Stimulated activated naive B cell treated with anti-CD40 and anti-IgM and Interleukin-4, amounts not matched to agents 10 μg/mL and 1 μg/mL and 100 μg/mL, for 72 hours (primary cell): ENCODE measurements at regions not wholly inside any gene's neighbourhood (a gene's known extent, or its start where the extent isn't known, plus 50 kb on each side); places are given as distances from the start of the nearest gene placed in this dataset.
A peak's percentile ranks its signal among the peaks of the same experiment; 100 is the strongest.

ENCODE experiments used
- ATAC-seq, 2 donors: fragments of 150-1000 bp; cut with Tn5 transposase; replicated peaks; 2 replicates each; pipeline ENCODE4 v1.10.0; 2021; ENCODE audit warnings: moderate library complexity in 1 of 2
- DNase-seq: peaks from one replicate; pipeline ENCODE4 v3.0.0; 2021
- H3K27ac Mint-ChIP-seq: one replicate; pipeline ENCODE4 v1.8.0; 2022; ENCODE audit warnings: mild to moderate bottlenecking, mixed read lengths
- H3K27me3 Mint-ChIP-seq, 2 donors: one replicate each; pipeline ENCODE4 v1.8.0; 2022; ENCODE audit warnings: mixed read lengths in 2 of 2
- H3K36me3 Mint-ChIP-seq, 2 donors: one replicate each; pipeline ENCODE4 v1.8.0; 2022; ENCODE audit warnings: mixed read lengths in 2 of 2, mild to moderate bottlenecking in 1 of 2
- H3K4me1 Mint-ChIP-seq, 2 donors: one replicate each; pipeline ENCODE4 v1.8.0; 2022; ENCODE audit warnings: mixed read lengths in 2 of 2, mild to moderate bottlenecking in 1 of 2
- H3K4me3 Mint-ChIP-seq, 2 donors: one replicate each; pipeline ENCODE4 v1.8.0; 2022; ENCODE audit warnings: mild to moderate bottlenecking in 2 of 2, mixed read lengths in 2 of 2, moderate library complexity in 1 of 2
- H3K9me3 Mint-ChIP-seq, 2 donors: one replicate each; pipeline ENCODE4 v1.8.0; 2022; ENCODE audit warnings: mixed read lengths in 2 of 2, mild to moderate bottlenecking in 1 of 2

DNA sequence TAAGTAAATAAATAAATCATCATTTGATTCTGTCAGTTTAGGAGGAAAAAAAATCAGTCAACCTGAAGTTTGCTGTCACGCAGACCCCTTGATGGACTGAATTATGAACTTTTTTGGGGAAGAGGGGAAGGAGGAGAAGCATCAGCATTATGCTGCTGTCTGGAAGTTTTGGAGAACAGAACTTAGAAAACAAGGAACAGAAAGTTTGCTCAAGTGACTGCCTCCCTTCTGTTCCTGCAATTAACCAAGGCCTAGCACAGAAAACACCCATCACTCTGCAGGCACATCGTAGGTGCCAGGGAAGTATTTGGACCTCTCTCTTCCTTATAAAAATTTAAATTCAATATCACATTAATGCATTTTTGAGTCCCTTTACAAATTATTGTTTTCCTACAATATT is 283.8 kb downstream of the VRK1 start:
- ATAC-seq (no peak), DNase-seq (no peak)
- H3K27ac Mint-ChIP-seq, result no peak overlapping the region
- H3K4me3 Mint-ChIP-seq, result no peak overlapping the region
- H3K9me3 Mint-ChIP-seq, result peaks cover 3 to 6% of the 10 kb centered on the region in 2 donors
- peaks cover 8 to 15% of the 10 kb centered on the region in 2 donors for H3K27me3 Mint-ChIP-seq
- H3K36me3 Mint-ChIP-seq, result peaks cover 0 to 3% of the 10 kb centered on the region in 2 donors
- H3K4me1 Mint-ChIP-seq, result peaks cover 5 to 13% of the 10 kb centered on the region in 2 donors

DNA sequence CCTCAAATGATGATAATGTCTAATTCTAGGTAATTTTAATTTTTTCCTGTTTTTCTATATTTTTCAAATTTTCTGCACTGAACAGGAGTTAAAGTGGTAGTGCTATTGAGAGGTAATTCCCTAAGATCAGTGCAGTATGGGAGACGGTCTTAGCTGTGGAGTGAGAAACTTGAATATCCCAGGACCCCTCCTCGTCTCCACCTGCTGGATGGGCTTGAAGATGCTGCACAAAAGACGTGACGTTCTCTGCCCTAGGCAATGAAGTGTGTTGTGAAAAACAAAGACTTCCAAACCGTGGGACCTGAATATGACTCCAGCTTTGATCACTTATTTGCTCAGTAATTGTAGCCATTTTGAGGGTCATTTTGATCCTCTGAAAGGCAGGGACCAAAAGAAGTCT is 298.1 kb downstream of the VRK1 start:
- ATAC-seq, result no peak
- H3K27ac Mint-ChIP-seq, result no peak overlapping the region
- no peak overlapping the region for H3K4me3 Mint-ChIP-seq
- H3K4me1 Mint-ChIP-seq, result no peaks in the 10 kb centered on the region
- no peaks in the 10 kb centered on the region for H3K9me3 Mint-ChIP-seq
- peaks cover 0 to 10% of the 10 kb centered on the region in 2 donors for H3K27me3 Mint-ChIP-seq
- no peaks in the 10 kb centered on the region for H3K36me3 Mint-ChIP-seq
- DNase-seq, result no peak

DNA sequence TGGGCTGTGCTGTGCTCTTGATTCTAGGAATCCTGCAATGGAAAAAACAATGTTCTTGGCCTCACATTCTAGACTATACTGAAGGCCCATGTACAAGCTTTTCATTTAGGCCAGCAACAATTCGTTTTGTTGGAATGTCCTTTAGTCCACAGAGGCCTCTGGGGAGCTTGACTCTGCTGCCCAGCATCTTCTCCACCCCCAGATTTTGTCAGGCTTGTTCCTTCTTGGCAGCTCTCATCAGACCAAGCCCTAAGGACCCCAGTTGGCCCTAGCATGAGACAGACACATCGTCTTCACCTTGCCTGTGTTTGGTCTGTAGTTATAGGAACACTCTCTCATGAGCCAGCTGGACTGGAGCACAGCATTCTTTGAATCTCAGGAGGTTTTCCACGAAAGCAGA is 300.1 kb downstream of the VRK1 start:
- H3K27ac Mint-ChIP-seq, result no peak overlapping the region

DNA sequence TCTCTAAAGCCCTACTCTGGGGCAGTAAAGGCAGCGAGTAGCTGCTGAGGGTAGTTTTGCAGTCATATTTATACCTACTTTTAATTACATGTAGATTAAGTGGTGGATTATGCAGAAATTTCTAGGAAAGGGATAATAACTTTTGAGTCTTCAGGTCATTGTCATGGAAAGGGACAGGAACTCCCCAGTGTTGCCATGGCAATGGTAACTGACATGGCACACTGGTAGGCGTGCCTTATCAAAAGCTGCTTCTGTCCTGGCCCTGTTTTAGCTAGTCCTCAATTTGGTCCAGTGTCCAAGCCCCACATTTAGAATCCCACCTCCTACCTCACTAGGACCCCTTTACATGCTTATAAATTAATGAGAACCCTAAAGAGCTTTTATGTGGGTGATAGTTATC is 303.1 kb downstream of the VRK1 start:
- Mint-ChIP-seq H3K9me3 (no peaks in the 10 kb centered on the region), H3K27ac (no peak overlapping the region), H3K27me3 (peaks cover 0 to 10% of the 10 kb centered on the region in 2 donors), H3K4me1 (no peaks in the 10 kb centered on the region), H3K4me3 (no peak overlapping the region), H3K36me3 (peaks cover 0 to 1% of the 10 kb centered on the region in 2 donors)
- ATAC-seq, result no peak
- DNase-seq, result no peak

More for the DNA sequence above, 300.1 kb downstream of the VRK1 start:
- Mint-ChIP-seq H3K9me3 (no peaks in the 10 kb centered on the region), H3K36me3 (peaks cover 0 to 1% of the 10 kb centered on the region in 2 donors), H3K4me3 (no peak overlapping the region), H3K4me1 (no peaks in the 10 kb centered on the region), H3K27me3 (peaks cover 0 to 10% of the 10 kb centered on the region in 2 donors)
- ATAC-seq (no peak), DNase-seq (no peak)

DNA sequence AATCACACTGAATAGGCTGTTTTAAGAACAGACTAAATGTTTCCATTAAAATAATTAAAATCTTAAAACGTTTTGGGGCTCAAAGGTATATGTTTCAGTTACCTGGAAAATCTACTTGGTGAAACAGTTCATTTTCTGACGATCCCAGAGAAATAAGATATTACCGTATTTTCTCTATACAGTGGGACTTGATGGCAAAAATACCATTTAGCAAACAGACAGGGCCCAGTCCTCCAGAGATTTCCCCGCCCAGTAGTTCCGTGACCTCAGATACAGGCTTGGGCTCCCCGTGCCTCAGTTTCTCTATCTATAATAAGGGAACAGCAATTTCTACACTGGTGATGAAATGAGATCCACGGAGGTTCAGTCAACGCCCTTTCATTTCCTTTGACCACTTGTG is 304.4 kb downstream of the VRK1 start:
- H3K4me1 Mint-ChIP-seq, result peaks cover 8 to 10% of the 10 kb centered on the region in 2 donors
- H3K27ac Mint-ChIP-seq, result no peak overlapping the region
- DNase-seq (no peak), ATAC-seq (no peak)
- H3K9me3 Mint-ChIP-seq, result no peaks in the 10 kb centered on the region
- H3K36me3 Mint-ChIP-seq, result peaks cover 0 to 1% of the 10 kb centered on the region in 2 donors
- H3K4me3 Mint-ChIP-seq, result no peak overlapping the region
- peaks cover 0 to 10% of the 10 kb centered on the region in 2 donors for H3K27me3 Mint-ChIP-seq

DNA sequence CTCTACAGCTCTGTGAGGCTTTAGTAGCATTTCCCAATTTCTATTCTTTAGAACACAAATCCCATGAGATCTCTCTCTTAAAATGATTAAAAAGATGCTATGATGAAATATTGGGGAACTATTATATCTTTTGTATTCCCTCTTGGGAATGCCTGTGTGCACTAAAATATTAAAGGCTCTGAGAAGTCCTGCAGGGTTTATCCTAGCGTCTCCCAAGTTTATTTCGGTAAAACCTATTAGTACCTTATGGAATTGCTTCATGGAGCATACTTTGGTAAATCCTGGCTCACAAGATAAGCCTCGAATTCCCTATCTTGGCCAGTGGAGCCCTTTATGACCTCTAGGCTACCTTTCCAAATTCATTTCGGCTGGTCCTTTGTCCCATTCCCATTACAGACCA is 306.8 kb downstream of the VRK1 start:
- H3K27me3 Mint-ChIP-seq, result no peaks in the 10 kb centered on the region
- no peak for ATAC-seq
- H3K36me3 Mint-ChIP-seq, result peaks cover 0 to 4% of the 10 kb centered on the region in 2 donors
- H3K27ac Mint-ChIP-seq, result no peak overlapping the region
- peaks cover 10% of the 10 kb centered on the region in 2 donors for H3K4me1 Mint-ChIP-seq
- no peak for DNase-seq
- H3K9me3 Mint-ChIP-seq, result peaks cover 0 to 6% of the 10 kb centered on the region in 2 donors
- H3K4me3 Mint-ChIP-seq, result no peak overlapping the region

DNA sequence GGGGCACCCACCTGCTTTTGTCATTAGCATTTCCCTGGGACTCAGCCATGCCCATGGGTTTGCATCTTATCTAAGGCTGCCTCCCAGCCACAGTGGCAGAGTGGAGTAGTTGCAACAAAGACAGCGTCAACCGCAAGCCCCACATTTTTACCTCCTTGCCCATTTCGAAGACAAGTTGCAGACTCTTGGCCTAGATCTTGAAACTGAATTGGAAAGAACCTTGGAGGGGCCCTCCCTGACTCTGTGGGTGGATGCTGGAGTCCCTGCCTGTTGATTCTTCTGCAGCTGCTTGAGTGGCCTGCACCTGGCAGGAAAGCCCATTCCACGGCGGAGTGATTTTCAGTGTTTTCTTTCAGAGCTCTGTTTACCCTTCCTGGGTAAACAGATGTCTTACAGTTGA is 309.0 kb downstream of the VRK1 start:
- peaks cover 10% of the 10 kb centered on the region in 2 donors for H3K4me1 Mint-ChIP-seq
- ATAC-seq (peak; percentile 93), DNase-seq (peak; percentile 17)
- H3K27me3 Mint-ChIP-seq, result no peaks in the 10 kb centered on the region
- H3K4me3 Mint-ChIP-seq, result peak overlapping the region in 1 of 2 donors; percentile 35
- H3K27ac Mint-ChIP-seq, result no peak overlapping the region
- H3K36me3 Mint-ChIP-seq, result peaks cover 3 to 7% of the 10 kb centered on the region in 2 donors
- peaks cover 3 to 11% of the 10 kb centered on the region in 2 donors for H3K9me3 Mint-ChIP-seq

DNA sequence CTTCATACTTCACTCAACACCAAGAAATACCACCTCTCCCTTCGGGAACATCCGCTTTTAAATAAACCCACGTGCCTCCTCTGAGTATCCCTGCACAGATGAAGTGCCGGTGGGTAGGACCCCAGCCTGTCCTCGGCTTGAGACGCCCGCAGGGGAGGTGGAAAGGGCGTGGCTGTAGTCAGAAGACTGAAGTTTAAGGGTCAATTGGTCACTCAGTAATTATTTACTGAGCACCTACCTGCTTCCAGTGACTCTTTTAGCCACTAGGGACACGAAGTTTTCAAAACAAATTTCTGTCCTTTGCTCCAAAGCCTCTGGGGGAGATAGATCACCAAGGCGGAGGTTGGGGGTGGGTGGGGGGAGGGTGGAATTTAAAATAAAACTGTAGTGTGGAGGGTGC is 309.4 kb downstream of the VRK1 start:
- H3K27ac Mint-ChIP-seq, result no peak overlapping the region
- H3K36me3 Mint-ChIP-seq, result peaks cover 3 to 7% of the 10 kb centered on the region in 2 donors
- H3K9me3 Mint-ChIP-seq, result peaks cover 3 to 11% of the 10 kb centered on the region in 2 donors
- no peaks in the 10 kb centered on the region for H3K27me3 Mint-ChIP-seq
- H3K4me1 Mint-ChIP-seq, result peaks cover 10% of the 10 kb centered on the region in 2 donors
- DNase-seq (no peak), ATAC-seq (peak in 1 of 2 donors; percentile 20)
- no peak overlapping the region for H3K4me3 Mint-ChIP-seq

DNA sequence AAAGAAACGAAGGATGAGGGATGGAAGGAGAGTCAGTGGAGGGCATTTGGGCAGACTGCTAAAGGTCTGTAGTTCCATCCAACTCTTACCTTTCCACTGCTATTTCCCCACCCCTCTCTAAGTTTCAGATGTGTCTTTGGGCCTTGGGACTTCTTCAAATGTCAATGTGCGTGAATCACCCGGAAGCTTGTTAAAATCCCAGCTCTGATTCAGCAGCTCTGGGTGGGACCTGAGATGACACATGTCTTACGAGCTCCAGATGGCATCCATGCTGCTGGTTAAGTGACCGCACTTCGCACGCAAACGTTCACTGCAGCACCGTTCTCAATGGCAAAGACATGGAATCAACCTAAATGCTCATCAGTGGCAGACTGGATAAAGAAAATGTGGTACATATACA is 309.9 kb downstream of the VRK1 start:
- DNase-seq (no peak), ATAC-seq (no peak)
- H3K4me3 Mint-ChIP-seq, result no peak overlapping the region
- peaks cover 3 to 7% of the 10 kb centered on the region in 2 donors for H3K36me3 Mint-ChIP-seq
- H3K4me1 Mint-ChIP-seq, result peaks cover 10% of the 10 kb centered on the region in 2 donors
- no peak overlapping the region for H3K27ac Mint-ChIP-seq
- H3K27me3 Mint-ChIP-seq, result no peaks in the 10 kb centered on the region
- peaks cover 3 to 11% of the 10 kb centered on the region in 2 donors for H3K9me3 Mint-ChIP-seq

DNA sequence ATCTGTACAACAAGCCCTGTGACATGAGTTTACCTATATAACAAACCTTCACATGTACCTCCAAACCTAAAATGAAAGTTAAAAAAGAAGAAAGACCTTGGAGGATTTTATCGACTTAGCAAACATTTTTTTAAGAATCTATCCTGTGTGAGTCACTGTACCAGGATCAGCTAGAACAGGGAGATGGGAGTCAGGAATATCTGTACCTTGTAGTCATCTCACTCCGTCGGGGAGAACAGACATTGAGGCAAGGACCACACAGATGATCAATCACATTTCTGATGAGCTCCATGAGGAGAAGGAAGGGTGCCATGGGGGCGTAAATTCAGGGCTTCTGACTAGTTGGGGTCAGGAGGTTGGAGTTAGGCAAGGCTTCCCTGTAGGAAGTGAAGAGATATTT is 310.6 kb downstream of the VRK1 start:
- H3K36me3 Mint-ChIP-seq, result peaks cover 3 to 7% of the 10 kb centered on the region in 2 donors
- no peaks in the 10 kb centered on the region for H3K27me3 Mint-ChIP-seq
- no peak for ATAC-seq
- no peak overlapping the region for H3K4me3 Mint-ChIP-seq
- DNase-seq, result no peak
- peaks cover 10% of the 10 kb centered on the region in 2 donors for H3K4me1 Mint-ChIP-seq
- H3K9me3 Mint-ChIP-seq, result peaks cover 3 to 11% of the 10 kb centered on the region in 2 donors
- no peak overlapping the region for H3K27ac Mint-ChIP-seq

DNA sequence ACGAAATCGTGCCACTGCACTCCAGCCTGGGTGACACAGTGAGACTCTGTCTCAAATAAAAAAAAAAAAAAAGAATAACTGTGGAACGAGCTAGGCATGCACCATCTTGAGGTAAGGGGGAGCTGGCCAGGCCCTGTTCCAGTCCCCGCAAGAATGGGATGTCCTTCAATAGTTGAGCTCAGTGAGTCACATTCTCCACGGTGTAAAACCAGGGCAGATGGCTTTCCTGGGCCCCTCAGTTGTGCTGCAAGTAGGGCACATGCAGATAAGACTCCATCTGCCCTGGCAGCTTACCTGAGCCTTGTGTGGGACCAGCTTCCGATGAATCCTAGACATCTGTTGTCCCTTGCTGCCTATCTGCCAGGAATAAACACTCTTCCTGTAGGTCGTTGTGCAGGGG is 312.1 kb downstream of the VRK1 start:
- DNase-seq (no peak), ATAC-seq (no peak)
- H3K9me3 Mint-ChIP-seq, result peaks cover 3 to 11% of the 10 kb centered on the region in 2 donors
- H3K4me1 Mint-ChIP-seq, result peaks cover 10% of the 10 kb centered on the region in 2 donors
- H3K27me3 Mint-ChIP-seq, result peaks cover 0 to under 1% of the 10 kb centered on the region in 2 donors
- H3K4me3 Mint-ChIP-seq, result no peak overlapping the region
- H3K27ac Mint-ChIP-seq, result no peak overlapping the region
- peaks cover 3 to 7% of the 10 kb centered on the region in 2 donors for H3K36me3 Mint-ChIP-seq

DNA sequence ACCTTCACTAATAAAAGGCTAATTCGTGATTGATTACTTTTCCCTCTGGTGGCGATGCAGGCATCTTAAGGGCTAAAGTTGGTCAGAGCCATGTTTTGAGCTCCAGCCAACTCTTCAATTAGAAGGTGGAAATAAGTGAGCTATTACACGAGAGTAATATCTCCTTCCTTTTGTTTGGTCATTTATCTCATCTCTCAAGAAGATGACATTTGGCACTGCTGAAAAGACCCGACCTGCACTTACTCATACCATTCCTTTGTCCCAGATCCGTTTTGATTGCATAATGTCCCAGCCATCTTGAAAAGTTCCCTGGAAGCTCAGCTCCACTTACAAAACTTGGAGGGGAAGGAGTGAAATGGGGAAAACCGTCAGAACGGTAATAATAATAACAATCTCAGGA is 316.2 kb downstream of the VRK1 start:
- H3K27ac Mint-ChIP-seq, result no peak overlapping the region
- H3K4me3 Mint-ChIP-seq, result no peak overlapping the region
- DNase-seq, result no peak
- peaks cover 0 to 7% of the 10 kb centered on the region in 2 donors for H3K4me1 Mint-ChIP-seq
- H3K9me3 Mint-ChIP-seq, result peaks cover 3 to 8% of the 10 kb centered on the region in 2 donors
- peaks cover 3 to 7% of the 10 kb centered on the region in 2 donors for H3K36me3 Mint-ChIP-seq
- peaks cover 9 to 13% of the 10 kb centered on the region in 2 donors for H3K27me3 Mint-ChIP-seq
- no peak for ATAC-seq

DNA sequence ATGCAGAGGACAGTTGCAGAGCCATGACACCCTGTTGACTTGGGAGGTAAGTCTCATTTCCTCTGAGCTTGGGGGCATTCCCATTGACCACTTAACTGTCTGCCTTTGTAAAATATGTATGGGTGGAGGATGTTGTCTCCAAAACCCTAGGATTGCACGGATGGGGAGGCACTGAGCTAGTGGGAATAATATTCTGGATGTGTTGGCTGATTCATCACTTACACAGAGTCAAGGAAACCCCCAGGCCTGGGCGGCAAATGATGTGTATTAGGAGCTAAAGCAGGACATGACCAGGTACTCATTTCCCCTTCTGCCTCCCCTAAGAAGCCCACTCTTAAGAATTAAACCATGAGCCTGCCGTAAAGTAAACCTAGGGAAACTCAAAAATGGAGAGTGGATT is 319.4 kb downstream of the VRK1 start:
- no peak for DNase-seq
- ATAC-seq, result no peak
- Mint-ChIP-seq H3K9me3 (no peaks in the 10 kb centered on the region), H3K4me3 (no peak overlapping the region), H3K36me3 (no peaks in the 10 kb centered on the region), H3K4me1 (peaks cover 8 to 21% of the 10 kb centered on the region in 2 donors), H3K27ac (no peak overlapping the region), H3K27me3 (peaks cover 9 to 16% of the 10 kb centered on the region in 2 donors)

DNA sequence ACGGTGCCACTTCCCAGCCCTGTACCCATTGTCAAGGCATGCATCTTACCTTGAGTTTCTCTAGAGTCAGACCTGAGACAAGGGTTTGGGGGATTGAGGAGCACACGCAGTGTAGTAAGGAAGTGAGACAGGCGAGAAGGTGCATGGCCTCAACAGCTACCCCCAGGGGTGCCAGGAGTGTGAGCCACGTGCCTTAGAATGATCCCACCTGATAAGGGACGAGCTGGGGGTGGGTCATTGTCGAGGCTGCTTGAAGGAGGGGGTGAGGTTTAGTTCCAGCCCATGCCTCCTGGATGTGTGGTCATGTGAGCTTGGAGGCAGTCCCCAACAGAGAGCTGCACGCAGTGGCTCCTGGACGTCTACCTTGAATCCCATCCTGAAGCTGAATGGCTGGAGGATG is 320.5 kb downstream of the VRK1 start:
- Mint-ChIP-seq H3K4me1 (peaks cover 8 to 21% of the 10 kb centered on the region in 2 donors), H3K36me3 (no peaks in the 10 kb centered on the region), H3K27me3 (peaks cover 12 to 23% of the 10 kb centered on the region in 2 donors), H3K27ac (no peak overlapping the region), H3K9me3 (no peaks in the 10 kb centered on the region), H3K4me3 (no peak overlapping the region)
- ATAC-seq, result no peak
- DNase-seq, result no peak

DNA sequence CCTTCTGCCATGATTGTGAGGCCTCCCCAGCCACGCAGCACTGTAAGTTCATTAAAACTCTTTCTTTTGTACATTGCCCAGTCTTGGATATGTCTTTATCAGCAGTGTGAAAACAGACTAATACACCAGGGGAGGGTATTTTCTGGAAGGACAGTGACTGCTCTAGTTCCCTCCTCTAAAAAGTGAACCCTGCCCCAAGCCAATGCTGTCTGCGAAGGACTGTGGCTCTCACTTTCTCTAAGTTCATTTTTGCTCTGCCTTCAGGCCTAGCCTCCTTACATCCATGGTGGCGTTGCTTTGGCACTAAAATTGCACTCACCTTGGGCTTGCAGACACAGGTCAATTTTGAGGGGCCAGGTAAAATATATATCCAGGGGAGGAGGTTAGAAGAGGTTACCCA is 323.0 kb downstream of the VRK1 start:
- no peaks in the 10 kb centered on the region for H3K36me3 Mint-ChIP-seq
- H3K27me3 Mint-ChIP-seq, result peaks cover 14 to 22% of the 10 kb centered on the region in 2 donors
- DNase-seq (no peak), ATAC-seq (peak; percentile 26 to 38)
- H3K4me1 Mint-ChIP-seq, result peaks cover 8 to 21% of the 10 kb centered on the region in 2 donors
- H3K9me3 Mint-ChIP-seq, result no peaks in the 10 kb centered on the region
- peak overlapping the region; percentile 70 for H3K27ac Mint-ChIP-seq
- H3K4me3 Mint-ChIP-seq, result peak overlapping the region in 1 of 2 donors; percentile 41
